ENCODE measurements at regions not wholly inside any gene's neighbourhood (a gene's known extent, or its start where the extent isn't known, plus 50 kb on each side); places are given as distances from the start of the nearest gene placed in this dataset.
"Not testable (repeated sequence)": the region's sequence is repeated elsewhere in the genome, so short reads cannot be mapped to it uniquely, and the experiment has no call there.

DNA sequence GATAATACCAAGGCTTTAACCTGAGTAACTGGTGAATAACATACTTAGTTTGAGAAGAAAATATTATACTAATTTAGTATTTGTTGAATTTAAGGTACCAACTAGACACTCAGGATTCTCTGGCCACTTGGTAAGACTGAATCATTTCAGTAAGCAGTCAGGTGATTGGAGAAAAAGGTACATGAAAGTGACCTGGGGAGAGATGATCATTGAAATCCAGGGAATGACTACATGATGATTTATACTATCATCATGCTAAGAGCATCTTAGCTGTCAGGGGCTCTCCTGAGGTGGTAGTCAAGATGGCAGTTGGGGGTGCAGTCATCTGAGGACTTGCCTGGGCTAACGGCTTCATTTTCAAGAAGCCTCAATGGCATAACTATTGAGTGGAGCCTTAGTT, 571.2 kb upstream of the ACVR2A start:
- DNase-seq (ENCODE audit: low spot score), result no peak

DNA sequence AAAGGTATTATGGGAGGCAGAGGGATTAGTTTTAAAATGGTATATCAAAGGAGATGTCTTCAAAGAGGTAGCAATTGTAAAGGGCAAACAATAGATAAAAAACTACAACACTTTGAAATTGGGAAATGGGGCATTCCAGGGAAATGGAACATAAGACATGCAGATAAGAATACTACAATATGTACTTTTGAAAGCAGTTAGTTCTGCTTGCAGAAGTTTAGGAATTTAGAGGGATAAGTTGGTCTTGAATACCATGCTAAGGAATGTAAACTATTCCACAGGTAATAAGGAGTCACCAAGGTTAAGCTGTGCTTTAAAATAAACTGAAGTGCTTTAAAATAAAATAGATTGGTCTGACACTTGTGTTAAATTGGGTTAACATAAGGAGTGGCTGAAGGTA, 571.7 kb upstream of the ACVR2A start:
- DNase-seq (ENCODE audit: low spot score), result no peak

DNA sequence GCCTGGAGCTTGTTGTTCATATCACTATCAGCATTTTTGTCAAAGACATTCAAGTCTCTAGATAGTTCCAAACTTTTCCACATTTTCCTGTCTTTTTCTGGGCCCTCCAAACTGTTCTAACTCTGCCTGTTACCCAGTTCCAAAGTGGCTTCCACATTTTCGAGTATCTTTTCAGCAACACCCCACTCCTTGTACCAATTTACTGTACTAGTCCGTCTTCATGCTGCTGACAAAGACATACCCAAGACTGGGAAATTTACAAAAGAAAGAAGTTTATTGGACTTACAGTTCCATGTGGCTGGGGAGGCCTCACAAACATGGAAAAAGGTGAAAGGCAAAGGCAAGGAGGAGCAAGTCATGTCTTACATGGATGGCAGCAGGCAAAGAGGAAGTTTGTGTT, 575.2 kb upstream of the ACVR2A start:
- not testable (repeated sequence) for DNase-seq (ENCODE audit: low spot score)

GRCh38 chr2:147260241-147260640, 584.6 kb upstream of the ACVR2A start:
- no peak for DNase-seq (ENCODE audit: low spot score)

- DNase-seq (ENCODE audit: low spot score), result no peak
Measured at GRCh38 chr2:147255812-147256211, 589.0 kb upstream of the ACVR2A start.

DNA sequence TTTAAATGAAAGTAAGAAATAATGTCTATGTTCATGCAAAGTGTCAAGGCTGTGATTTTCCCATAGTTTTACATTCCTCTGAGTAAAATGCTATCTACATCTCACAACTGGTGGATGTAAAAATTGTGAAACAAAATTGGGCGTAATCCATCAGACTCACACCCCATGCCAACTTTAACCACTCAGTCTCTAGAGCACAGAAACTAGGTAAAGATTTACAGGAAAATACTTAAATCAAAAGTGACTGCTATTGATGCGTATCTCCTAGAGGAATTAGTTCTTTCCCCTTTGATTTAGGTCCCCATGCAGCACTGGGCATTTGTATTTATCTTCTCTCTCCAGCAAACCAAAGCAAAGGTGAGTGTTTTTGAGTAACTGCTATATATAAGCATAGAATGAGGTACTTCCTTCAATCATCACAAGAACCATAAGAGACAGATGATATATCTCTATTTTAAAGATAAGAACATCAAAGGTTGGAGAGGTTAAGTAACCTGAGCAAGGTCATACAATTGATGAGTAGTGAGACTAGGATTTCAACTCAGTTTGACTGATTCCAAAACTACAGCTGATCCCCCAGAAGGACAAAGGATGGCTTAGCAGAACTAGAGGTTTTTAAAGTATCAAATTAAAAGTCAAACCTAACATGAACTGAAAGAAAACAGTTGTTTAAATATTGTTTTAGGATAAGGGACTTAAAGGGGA, 594.0 kb upstream of the ACVR2A start:
- DNase-seq (ENCODE audit: low spot score), result no peak

DNA sequence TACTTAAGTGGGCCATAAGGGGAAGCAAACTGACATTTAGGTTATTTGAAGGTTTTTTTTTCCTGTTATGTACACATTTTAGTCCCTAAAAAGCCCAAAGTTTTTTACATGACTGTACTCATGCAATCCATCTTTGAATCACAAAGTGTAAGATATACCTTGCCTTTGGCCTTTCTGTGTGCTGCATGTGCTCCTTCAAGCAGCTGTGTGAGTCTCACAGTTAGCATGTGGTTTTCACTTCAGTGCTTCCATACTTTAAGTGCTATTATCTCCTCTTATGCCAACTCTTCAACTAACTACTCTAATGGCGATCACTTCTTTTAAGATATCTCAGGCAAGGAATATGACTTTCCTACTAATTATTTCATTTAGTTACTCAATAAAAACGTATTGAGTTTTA, 597.1 kb upstream of the ACVR2A start:
- no peak for DNase-seq (ENCODE audit: low spot score)

- no peak for DNase-seq (ENCODE audit: low spot score)
Measured at GRCh38 chr2:147242445-147242844, 602.4 kb upstream of the ACVR2A start.

DNA sequence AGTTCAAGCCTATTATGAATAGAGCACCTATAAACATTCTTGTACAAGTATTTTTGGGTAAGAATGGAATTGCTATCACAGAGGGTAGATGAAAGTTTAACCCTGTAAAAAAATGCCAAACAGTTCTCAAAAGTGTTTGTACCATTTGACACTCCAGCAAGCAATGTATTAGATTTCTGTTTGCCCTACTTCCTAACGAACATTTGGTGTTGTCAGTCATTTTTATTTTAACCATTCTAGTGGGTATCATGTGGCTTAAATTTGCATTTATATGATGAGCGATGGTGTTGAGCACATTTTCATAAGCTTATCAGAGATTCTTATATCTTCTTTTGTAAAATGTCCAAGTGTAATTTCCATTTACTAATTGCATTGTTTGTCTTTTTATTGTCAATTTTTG, 608.2 kb upstream of the ACVR2A start:
- no peak for DNase-seq (ENCODE audit: low spot score)

- no peak for DNase-seq (ENCODE audit: low spot score)
Measured at GRCh38 chr2:147232225-147232669, 612.6 kb upstream of the ACVR2A start.

DNA sequence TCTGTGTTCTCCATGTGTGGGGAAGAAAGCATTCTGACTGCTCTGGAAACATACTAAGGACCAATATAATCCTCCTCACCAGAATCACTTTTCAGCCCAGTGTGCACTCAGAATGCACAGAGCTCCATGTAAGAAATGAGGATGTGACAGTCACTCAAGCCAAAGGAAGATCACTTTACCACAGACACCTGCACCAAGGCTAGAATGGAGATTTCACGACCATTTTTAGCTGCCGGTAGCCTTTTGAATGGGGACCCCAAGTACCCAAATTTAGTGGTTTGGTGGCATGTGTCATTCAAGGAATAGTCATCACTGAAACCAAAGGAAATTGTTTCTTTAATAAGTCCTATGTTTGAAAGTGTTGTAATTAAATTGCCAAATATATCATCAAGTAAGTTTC, 613.2 kb upstream of the ACVR2A start:
- DNase-seq (ENCODE audit: low spot score), result no peak

DNA sequence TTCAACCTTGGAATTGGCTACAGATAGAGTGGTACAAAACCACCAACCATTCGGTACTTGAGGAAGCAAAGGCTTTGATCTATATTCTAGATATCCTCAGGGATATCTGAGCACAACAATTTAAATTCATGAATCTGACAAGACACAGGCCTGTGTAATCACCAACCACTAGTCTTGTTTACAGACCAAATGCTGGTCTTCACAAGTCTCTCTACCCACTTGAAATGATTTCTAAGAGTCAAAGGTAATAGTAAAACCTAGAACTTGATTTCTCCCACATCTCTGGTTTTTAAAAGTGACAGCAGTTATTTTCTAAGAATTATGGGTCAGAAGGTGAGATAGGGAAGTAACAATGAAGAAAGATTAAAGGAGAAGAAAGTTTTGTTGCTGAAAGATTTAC, 613.7 kb upstream of the ACVR2A start:
- DNase-seq (ENCODE audit: low spot score), result no peak

DNA sequence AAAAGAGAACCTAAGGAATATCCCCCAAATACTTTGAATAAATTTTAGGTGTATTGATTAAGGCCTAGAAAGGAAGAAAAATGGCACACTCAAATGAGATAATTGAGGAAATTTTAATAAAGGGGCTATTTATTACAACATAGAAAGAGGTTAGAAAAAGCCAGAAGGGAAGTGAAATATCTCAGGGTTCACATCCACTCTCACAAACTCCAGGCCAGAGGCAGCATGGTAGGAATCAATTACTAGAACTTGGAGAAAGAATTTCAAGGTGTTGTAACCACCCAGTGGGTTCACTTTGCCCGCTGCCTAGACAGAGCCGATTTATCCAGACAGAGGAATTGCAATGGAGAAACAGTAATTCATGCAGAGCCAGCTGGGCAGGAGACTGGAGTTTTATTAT, 617.5 kb upstream of the ACVR2A start:
- DNase-seq (ENCODE audit: low spot score), result no peak

DNA sequence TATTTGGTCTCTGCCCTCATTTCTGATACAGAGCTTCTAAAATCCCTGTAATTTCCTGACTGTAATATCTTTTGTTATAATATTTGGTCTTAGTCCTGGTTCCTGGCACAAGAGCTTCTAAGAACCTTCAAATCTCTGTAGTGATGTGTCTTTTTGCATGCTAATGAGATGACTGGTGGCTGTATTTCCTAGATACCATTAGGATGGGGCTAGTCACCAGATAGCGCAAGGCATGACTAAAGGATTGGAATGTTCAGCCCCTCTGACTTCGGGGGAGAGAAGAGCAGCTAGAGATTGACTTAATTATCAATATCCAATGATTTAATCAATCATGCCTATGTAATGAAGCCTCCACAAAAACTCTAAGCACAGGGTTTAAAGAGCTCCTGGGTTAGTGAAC, 620.8 kb upstream of the ACVR2A start:
- DNase-seq (ENCODE audit: low spot score), result no peak

DNA sequence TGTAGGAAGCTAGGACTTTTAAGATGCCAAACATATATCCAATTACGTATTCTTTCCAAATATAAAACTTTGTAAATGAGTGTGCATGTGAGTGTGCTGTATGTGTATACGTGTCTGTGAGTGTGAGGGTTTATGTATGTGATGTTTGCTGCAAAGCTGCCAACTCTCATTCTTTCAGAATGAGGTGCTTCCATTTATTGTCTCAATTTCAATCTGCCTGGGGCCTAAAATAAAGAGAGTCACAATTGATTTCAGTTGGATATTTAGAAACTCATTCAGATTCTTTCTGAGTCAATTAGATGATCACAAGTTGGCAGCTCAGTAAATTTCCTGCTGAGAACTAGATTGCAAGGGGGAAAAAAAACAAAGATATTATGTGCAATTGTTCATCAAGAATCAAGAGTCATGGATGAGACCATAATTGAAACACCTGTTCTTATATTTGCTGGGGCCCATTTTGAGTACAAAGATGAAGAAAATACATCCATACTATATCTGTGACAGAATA, 621.2 kb upstream of the ACVR2A start:
- no peak for DNase-seq (ENCODE audit: low spot score)

GRCh38 chr2:147223119-147223518, 621.7 kb upstream of the ACVR2A start:
- no peak for DNase-seq (ENCODE audit: low spot score)

- DNase-seq (ENCODE audit: low spot score), result no peak
Measured at GRCh38 chr2:147222506-147222905, 622.3 kb upstream of the ACVR2A start.

- no peak for DNase-seq (ENCODE audit: low spot score)
Measured at GRCh38 chr2:147214914-147215313, 629.9 kb upstream of the ACVR2A start.

GRCh38 chr2:147211484-147211883, 633.3 kb upstream of the ACVR2A start:
- no peak for DNase-seq (ENCODE audit: low spot score)

DNA sequence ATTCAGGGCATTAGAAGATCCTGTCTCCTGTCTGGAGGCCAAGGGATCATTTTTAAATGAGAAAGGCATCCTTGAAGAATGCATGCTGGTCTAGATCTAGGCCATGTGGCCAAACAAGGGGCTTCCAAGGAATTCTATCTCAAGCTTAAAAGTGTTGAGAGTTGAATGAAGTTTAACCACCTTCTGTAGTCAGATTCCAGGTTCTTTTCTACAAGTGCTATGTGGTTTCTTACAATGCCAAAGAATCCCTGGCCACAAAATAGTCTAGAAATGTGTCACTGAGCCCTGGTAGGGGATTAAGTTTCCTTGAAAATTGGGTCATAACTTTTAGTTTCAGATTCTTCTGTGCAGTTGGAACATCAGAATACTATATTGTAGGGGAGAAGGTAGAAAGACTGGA, 640.7 kb upstream of the ACVR2A start:
- DNase-seq (ENCODE audit: low spot score), result no peak

DNA sequence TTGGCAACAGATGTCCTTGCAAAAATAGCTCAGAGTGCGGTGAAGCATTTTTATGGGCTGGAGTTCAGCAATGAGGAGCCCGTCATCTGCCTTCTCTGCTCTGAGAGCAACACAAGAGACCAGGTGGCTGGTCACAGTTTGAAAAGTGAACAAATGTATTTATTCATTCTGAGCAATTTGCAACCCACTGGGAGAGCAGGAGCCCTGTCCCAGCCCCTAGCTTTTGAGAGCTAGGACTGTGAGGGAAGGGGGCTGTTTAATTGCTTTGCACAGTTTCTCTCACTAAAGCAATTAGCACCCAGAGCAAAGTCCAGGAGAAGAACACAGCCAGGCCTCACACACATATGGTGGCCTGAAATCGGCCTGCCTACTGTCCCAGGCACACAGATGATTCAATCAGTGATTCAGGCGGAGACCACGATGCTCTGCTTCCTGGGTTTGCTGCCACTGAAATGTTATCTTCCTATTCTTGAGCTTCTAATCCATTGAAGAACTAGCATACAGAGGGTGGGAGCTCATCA, 646.1 kb upstream of the ACVR2A start:
- DNase-seq (ENCODE audit: low spot score), result no peak

DNA sequence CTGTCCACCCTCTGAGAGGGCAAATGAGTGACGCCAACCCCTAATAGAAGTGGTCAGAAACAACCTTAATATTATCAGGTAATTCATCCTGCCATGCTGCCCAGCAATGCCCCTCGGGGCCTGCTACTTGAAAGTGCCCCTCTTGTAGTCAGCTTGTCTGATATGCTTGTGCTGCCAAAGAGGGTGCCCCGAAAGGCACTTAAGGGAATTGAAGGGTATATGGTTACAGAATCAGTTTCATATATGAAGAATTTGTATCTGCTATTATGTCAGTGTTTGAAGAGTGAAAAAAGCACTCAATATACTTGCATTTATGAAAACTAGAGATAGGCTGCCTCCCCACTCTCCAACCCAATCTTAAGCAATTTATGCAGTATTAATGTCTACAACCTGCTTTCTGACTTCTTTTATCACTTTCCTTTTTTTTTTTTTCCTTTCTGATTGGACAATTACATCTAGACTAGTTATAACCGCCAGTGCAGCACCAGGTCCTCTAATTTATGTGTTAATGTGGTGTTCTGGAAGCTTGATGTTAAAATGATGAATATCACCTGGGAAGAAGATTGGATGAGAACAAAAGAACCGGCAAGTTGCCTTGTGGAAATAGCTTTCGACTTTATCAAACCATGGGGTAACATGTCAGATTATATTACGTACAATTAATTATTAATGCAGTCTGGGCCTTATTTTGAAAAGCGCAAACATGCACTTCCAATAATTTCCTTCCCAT, 646.9 kb upstream of the ACVR2A start:
- DNase-seq (ENCODE audit: low spot score), result no peak

- no peak for DNase-seq (ENCODE audit: low spot score)
Measured at GRCh38 chr2:147182260-147182659, 662.6 kb upstream of the ACVR2A start.
